GM18868 (cell line): ENCODE measurements at regions not wholly inside any gene's neighbourhood (a gene's known extent, or its start where the extent isn't known, plus 50 kb on each side); places are given as distances from the start of the nearest gene placed in this dataset.
"Not testable (repeated sequence)": the region's sequence is repeated elsewhere in the genome, so short reads cannot be mapped to it uniquely, and the experiment has no call there.

Experiments used
- ATAC-seq: cut with Tn5 transposase; IDR thresholded peaks from one replicate; pipeline ENCODE4 v1.9.1; 2021; ENCODE audit warnings: mild to moderate bottlenecking, moderate library complexity; ENCODE audit not compliant: unreplicated experiment

DNA sequence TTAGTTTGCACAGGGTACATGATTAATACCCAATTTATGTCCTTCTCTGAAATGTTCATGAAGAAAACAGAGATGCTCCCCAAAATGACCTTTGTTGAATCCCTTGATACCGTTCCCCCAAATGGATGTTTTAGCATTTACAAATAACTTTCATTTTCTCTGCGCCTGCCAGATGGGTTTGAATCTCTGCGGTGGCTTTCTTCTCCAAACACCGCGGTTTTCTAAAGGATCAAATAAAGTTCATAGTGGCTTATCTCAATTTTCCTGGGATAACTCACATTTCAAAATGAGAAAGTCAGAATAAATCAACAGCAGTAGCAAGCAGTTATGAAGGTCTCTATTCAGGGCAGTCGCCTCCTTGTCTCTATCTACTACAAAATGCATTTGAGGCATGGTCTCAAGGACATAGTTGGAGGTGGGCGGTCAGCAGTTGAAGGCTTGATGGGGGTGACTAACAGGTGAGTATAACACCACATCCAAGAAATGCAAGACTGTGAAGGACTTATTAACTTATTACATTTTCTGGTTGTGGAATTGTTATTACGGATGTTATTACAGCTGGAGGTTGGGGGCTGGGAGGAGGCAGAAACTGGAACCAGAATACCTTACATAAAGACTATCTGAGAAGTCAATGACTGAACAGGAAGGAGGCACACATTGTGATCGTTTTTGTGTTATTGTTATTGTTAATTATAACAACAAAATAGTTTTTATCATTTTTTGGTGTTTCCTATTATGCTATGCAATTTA lies 1513.3 kb downstream of the FAM181B start:
- no peak for ATAC-seq

DNA sequence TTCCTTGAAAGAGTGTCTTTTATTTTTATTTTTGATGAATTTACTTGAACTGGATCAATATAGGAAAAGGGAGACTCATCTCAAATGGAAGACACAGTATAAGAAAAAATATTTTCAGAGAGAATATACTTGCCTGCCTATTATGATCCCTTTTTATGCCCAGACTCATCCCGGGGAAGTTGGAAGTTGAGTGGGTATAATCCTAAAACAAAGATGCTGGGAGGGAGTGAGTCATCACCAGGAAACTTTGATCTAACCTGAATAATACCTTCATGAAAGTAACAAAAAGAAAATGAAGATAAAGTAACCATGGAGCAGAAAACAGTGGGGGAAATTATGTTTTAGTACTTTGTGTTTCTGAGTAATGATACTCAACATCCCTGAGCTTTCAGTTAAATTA lies 1514.0 kb downstream of the FAM181B start:
- ATAC-seq = no peak

DNA sequence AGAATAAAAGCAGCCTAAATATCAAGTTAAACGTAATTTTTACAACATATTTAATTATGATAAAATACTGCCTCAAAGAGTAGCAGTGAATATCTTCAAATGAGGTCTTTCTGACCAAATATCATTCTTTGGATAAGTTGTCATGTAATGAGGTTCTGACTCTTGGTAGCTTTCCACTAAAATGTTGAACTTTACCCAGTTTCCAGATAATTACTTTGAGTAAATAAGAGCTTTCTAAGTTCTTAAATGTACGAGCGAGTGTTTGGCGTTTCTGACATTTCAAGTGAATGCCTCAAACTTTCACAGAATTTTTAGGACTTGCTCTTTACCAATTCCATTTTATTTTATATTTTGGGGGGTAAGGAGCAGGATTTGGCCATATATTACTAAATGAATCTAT lies 1515.2 kb downstream of the FAM181B start:
- no peak for ATAC-seq

DNA sequence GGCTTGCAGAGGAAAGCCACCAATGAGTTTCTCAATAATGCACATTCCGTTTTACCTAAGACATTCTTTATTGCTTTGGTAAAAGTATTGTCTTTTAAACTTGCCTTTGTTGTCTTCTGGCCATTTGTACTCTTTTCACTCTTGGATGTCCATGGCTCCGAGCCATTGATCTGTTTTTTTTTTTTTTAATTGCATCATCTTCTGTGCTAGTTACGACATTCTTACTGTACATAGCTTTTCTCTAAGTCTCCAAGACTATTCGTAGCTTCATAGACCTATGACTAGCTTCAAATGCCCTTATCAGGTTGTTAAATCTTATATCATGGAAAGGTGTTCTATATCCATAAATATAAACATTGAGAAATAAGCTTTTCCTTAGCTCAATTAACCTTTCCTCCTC lies 1522.6 kb downstream of the FAM181B start:
- no peak for ATAC-seq

DNA sequence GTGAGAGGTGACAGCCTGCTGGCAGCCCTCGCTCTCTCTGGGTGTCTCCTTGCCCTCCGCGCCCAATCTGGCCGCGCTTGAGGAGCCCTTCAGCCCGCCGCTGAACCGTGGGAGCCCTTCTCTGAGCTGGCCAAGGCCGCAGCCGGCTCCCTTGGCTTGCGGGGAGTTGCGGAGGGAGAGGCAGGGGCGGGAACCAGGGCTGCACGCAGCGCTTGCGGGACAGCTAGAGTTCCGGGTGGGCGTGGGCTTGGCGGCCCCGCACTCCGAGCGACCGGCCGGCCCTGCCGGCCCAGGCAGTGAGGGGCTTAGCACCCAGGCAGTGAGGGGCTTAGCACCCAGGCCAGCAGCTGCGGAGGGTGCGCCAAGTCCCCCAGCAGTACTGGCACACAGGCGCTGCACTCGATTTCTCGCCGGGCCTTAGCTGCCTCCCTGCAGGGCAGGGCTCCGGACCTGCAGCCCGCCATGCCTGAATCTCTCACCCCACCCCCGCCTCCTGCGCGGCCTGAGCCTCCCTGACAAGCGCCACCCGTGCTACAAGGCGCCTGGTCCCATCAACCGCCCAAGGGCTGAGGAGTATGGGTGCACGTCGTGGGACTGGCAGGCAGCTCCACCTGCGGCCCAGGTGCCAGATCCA lies 1526.1 kb downstream of the FAM181B start:
- no peak for ATAC-seq

DNA sequence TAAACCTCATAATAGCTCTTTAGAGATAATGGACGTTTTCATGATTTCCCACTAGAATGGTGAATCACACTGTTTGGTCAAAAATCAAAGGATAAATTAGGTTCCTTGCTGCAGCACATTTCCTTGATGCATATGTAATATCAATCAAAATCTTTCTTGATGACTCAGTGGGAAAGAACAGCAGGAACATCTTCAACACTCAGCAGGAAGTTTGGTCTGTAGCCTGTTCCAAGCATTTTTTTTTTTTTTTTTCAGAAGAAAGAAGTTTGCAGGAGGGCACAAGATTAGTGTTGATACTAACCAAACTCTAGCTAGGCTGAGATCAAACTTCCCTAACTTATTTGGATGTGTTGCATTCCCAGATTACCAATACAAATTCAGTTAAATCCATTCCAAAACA lies 1529.8 kb downstream of the FAM181B start:
- ATAC-seq = no peak

DNA sequence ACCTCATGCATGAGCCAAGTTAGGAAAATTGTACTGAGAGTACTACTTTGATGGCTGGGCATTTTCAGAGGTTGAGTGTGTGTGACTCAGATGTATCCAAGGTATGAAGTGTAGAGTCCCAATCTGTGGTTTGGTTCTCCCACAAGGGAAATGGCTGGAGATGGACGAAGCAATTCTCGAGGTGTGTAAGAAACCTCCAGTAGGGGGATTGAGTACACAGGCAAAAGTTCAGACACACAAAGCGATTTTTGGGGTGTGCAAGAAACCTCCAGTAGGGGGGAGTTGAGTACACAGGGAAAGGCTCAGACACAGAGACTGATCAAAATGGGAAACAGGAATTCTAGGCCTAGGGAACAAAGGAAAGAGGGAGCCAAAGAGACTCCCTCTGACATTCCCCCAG lies 1536.3 kb downstream of the FAM181B start:
- ATAC-seq = no peak

DNA sequence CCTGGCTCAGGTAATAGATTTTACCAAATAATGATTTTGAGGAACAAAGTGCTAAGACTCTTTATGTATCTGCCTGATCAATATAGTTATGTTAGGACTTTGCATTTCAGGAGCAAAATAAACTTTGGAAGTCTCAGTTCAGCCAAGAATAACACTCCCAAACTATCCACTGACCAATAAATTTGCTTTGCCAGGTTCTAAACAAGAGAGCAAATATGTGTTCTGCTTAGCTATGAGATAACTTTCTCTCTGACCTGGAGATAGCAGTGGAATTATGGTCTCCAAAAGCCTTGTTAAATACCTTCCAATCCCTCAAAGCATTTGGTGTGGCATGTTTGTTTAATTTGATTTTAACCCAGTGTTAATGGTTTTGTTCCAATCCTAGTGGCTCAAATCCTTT lies 1541.1 kb downstream of the FAM181B start:
- ATAC-seq = no peak

DNA sequence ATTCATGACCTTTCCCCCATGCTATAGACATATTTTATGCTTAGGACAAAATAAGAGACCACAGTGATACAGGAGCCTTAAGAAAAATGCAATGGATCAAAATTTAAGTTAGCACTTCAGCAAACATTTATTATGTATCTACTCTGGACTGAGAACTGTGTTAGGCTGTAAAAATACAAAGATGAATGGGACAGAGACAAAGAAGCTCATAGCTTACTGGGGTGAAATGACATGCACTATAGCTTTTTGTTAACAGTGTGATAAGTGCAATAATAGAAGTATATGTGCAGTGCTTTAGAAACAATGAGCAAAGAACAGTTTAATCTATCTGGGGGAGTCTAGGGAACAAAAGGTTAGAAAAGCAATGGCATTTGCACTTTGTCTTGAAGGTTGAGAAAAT lies 1543.1 kb downstream of the FAM181B start:
- no peak for ATAC-seq

DNA sequence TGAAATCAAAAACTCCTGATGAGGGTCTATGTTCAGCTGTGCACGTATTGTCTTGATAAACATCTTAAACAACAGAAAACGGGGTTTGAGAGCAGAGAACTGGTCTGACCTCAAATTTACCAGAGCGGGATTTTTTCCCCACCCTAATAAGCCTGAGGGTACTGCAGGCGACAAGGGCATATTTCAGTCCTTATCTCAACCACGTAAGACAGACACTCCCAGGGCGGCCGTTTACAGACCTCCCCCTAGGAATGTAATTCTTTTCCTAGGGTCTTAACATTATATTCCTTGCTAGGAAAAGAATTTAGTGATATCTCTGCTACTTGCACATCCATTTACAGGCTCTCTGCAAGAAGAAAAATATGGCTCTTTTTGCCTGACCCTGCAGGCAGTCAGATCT lies 1546.6 kb downstream of the FAM181B start:
- ATAC-seq = not testable (repeated sequence)

DNA sequence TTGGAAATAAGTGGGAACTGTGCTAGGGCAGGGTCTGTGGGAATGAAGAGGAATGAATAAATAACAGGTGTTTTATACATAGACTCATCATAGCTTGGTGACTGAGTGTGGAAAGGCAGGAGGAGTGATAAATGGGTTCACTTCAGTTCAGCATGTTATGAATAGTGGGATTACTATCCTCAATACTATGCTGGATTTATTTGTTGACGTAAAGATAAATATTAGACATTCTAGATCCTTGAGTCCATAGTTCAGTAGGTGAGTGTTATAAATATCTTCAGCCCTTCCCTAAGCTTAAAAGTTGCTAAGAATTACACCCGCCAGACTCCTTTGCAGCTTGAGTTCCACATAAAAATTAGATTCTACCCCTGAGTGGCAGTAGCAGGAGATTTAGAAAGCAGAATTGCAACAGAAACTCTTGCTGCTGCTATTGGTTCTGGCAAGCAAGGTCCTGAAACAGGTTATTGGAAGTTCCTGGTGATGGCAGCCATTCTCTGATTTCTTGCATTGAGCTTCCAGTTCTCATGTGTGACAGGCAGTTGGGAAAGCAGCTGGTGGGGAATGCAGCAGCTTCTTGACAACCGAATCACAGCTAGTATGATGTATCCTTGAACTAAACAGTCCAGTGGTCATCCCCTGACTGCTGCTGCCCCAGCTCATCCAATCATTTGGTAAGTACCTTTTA lies 1558.9 kb downstream of the FAM181B start:
- ATAC-seq = no peak

DNA sequence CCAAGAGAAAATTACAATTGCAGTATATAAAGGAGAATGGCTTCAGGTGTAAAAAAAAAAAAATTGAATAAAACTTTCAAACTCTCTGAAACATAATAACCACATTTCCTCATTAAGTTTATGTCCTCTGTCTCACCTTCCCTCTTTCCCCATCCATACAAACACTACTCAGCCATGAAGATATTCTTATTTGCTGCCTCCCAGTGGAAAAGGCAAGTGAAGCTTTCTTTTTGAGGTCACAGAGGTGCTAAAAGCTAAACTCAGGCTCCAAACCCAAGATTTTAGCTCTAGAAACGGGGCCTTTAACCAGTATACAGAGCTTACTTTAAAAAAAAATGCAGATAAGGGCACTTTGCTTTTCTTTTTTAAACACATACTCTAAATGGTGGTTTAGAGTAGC lies 1568.5 kb downstream of the FAM181B start:
- no peak for ATAC-seq

DNA sequence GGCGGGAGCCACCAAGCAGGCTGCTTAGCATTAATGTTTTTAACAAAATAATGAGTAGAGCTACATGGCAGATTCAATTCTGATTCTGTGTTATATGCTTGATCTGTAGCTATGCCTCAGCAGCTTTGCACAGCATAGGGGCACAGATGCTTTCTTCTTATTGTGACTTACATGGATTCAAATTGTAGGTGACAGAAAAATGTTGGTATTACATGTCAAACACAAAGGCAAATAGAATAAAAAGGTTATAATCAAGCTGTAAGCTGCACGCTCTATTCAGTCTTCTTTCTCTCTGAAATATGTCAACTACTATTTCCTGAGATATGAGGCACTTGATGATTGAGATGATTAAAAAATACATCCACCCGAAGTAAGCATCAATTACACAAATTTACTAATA lies 1573.8 kb downstream of the FAM181B start:
- ATAC-seq = no peak

DNA sequence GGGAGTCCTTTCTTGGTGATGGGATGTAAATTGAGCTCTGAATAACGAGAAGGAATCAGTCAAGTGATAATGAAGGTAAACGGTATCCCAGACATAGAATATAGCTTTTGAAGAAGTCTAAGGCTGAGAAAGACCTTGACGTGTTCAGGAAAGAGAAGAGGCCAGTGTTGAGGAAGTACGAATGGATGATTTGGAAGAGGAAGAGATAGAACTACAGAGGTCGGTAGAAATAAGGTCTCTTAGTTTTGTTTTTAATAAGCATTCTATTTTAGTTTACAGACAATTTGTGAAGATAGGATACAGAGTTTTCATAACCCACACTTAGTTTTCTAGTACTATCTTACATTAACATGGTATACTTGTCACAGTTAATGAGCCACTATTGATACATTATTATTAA lies 1598.1 kb downstream of the FAM181B start:
- ATAC-seq = no peak

DNA sequence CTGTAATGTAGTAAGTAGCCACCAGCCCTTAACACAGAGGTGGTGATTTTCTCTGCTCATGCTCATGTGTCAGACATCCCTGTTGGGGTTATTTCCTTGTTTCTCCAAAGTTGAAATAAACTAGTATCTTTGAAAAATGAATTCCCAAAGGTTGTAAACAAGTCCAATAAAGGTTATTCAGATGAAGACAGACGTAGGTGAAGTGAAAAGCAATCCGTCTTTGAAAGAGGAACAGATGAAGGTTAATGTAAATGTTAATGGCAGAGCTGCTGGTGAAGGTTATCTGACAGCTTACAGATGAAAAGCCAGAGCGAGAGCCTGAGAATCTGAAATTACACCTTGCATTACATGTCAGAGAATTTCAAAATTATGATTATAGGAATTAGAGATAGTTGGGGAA lies 1604.0 kb downstream of the FAM181B start:
- ATAC-seq = no peak

DNA sequence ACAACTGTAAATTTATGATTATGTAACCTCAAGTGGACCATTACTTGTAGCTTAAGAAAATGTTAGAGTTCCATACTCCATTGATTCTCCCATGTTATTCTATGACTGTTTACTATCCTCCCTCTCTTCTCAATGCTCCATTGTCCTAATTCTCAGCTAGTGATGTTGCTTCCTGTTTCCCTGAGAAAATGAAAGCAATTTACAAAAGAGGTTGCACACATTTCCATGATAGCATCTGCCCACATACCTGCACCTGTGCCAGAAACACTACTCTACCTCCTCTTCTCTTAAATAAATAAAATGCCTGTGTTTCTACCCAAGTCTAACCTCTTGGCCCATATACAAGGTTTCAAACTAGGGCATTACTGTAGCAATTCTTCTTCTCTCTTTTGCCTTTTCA lies 1620.9 kb downstream of the FAM181B start:
- ATAC-seq = no peak

DNA sequence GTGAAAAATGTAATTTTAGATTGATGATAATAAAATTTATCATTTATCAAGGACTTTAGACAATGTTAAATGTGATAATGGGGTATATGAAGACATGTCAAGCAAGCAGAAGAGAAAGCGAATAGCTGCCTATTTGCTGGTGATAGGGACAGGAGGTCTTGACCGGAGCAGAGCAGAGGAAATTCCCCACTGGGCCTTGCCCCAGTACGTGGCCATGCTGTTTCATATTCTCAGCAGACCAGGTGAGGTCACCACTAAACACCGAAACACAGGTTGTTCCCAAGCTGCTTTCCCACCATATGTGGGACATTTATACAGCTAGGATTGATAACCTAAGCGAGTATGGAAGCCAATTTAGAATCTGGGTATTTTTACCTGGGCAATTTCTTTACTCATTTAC lies 1629.6 kb downstream of the FAM181B start:
- ATAC-seq = no peak

DNA sequence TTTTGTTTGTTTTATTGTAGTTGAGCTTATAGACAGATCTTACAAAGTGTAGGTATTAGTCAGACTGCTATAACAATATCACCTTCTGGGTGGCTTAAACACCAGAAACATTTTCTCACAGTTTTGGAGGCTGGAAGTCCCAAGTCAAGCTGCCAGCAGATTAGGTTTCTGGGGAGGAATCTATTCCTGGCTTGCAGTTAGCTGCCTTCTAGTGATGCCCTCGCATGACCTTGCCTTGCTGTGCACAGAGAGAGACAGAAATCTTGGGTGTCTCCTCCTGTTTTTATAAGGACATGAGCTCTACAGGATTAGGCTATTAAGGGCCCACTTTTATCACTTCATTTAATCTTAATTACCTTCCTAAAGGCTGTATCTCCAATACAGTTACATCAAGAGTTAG lies 1635.2 kb downstream of the FAM181B start:
- no peak for ATAC-seq

DNA sequence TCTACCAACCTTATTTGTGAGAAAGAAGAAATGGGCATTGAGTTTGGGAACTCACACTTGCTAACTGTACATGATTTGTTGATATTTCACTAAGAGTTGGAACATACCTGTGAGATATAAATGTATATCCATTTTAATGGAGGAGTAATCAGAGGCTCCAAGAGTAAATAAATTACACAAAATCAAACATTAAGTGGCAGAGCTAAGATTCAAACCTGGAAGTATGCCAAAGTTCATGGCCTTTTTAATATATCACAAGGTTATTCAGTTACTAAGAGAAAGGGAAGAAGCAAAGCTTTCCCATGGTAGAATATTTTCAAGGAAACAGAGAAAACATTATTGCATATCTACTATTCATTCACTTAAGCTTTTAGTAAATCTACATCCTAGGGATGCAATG lies 1641.1 kb downstream of the FAM181B start:
- ATAC-seq = no peak

DNA sequence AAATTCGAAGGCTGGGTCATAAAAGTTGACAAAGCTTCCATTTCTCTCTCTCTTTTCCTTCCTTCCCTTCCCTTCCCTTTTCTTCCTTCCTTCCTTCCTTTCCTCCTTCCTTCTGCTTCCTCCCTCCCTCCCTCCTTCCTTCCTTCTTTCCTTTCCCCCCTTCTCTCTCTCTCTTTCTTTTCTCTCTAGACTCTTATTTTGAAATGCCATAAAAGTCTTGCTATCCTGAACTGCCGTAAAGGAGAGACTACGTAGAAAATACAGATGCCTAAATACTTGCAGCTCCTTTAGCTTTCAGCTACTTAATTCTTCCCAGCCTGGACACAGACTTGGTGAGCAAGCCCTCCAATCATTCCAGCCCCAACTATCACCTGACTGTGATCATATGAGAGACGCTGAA lies 1644.4 kb downstream of the FAM181B start:
- ATAC-seq = no peak

DNA sequence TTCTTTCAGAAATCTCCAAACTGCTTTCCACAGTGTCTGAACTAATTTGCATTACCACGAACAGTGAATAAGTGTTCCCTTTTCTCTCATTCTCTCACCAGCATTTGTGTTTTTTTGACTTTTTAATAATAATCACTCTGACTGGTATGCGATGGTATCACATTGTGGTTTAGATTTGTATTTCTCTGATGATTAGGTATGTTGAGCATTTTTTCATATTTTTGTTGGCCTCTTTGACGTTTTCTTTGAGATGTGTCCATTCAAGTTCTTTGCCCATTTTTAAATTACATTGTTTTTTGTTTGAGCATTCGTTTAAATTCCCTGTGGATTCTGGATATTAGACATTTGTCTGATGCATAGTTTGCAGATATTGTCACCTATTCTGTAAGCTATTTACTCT lies 1639.6 kb upstream of the TENM4 start:
- no peak for ATAC-seq

DNA sequence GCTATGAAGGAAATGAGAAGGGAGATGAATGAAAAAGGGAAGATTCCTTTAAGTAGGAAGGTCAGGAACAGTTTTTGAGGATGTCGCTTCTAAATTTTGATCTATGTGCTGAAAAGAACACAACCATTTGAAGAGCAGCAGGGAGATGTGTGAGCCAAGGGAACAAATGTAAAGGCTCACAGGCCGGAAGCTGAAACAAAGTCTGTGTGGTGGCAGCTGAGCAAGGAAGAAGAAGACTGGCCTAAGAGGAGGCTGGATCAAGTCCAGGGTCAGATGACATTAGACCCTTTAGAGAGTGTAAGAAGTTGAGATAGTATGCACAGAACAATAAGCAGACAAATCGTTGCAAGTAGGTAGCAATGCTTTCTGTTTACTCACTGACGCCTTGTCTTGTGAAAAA lies 1631.4 kb upstream of the TENM4 start:
- no peak for ATAC-seq
